ENCODE measurements at regions not wholly inside any gene's neighbourhood (a gene's known extent, or its start where the extent isn't known, plus 50 kb on each side); places are given as distances from the start of the nearest gene placed in this dataset.
"Not testable (repeated sequence)": the region's sequence is repeated elsewhere in the genome, so short reads cannot be mapped to it uniquely, and the experiment has no call there.

- not testable (repeated sequence) for DNase-seq
These were observed 51.9 kb upstream of the MFGE8 start for GRCh38 chr15:88965097-88965496.

GRCh38 chr15:88970232-88970631 lies 57.1 kb upstream of the MFGE8 start:
- DNase-seq = no peak

GRCh38 chr15:88974392-88974791 lies 61.2 kb upstream of the MFGE8 start:
- no peak for DNase-seq

- no peak for DNase-seq
These were observed 62.7 kb upstream of the MFGE8 start for GRCh38 chr15:88975891-88976290.

GRCh38 chr15:88976656-88977055 lies 63.5 kb upstream of the MFGE8 start:
- DNase-seq = no peak

- DNase-seq = no peak
These were observed 66.5 kb upstream of the MFGE8 start for GRCh38 chr15:88979674-88980073.

GRCh38 chr15:88980498-88980897 lies 67.3 kb upstream of the MFGE8 start:
- no peak for DNase-seq

- no peak for DNase-seq
These were observed 68.4 kb upstream of the MFGE8 start for GRCh38 chr15:88981244-88982215.

- peak; percentile 42 for DNase-seq
These were observed 69.2 kb upstream of the MFGE8 start for GRCh38 chr15:88982304-88982945.

- DNase-seq = no peak
These were observed 69.8 kb upstream of the MFGE8 start for GRCh38 chr15:88982946-88983342.

GRCh38 chr15:88983861-88984429 lies 70.8 kb upstream of the MFGE8 start:
- no peak for DNase-seq

GRCh38 chr15:88985547-88986393 lies 72.6 kb upstream of the MFGE8 start:
- no peak for DNase-seq

GRCh38 chr15:88986949-88987590 lies 73.9 kb upstream of the MFGE8 start:
- no peak for DNase-seq

GRCh38 chr15:88987591-88987933 lies 74.4 kb upstream of the MFGE8 start:
- DNase-seq = no peak

GRCh38 chr15:88987934-88988671 lies 74.9 kb upstream of the MFGE8 start:
- no peak for DNase-seq

GRCh38 chr15:88989578-88989977 lies 76.4 kb upstream of the MFGE8 start:
- DNase-seq = no peak

- DNase-seq = no peak
These were observed 77.1 kb upstream of the MFGE8 start for GRCh38 chr15:88990185-88990679.

GRCh38 chr15:88992216-88992615 lies 79.0 kb upstream of the MFGE8 start:
- DNase-seq = no peak

- DNase-seq = no peak
These were observed 79.8 kb upstream of the MFGE8 start for GRCh38 chr15:88992912-88993376.

GRCh38 chr15:88993662-88994061 lies 80.5 kb upstream of the MFGE8 start:
- no peak for DNase-seq

GRCh38 chr15:88994286-88994685 lies 81.1 kb upstream of the MFGE8 start:
- DNase-seq = no peak
